LHCN-M2 (cell line): ENCODE measurements at regions not wholly inside any gene's neighbourhood (a gene's known extent, or its start where the extent isn't known, plus 50 kb on each side); places are given as distances from the start of the nearest gene placed in this dataset.
A peak's percentile ranks its signal among the peaks of the same experiment; 100 is the strongest.

ENCODE experiments used
- DNase-seq: peaks from one replicate; pipeline ENCODE4 v3.0.0-alpha.2; 2012; ENCODE audit warnings: low read depth

GRCh38 chr2:105150231-105150630, 91.3 kb upstream of the GPR45 start:
- DNase-seq: no peak

- no peak for DNase-seq
Measured at GRCh38 chr2:105154119-105154818, 87.3 kb upstream of the GPR45 start.

DNA sequence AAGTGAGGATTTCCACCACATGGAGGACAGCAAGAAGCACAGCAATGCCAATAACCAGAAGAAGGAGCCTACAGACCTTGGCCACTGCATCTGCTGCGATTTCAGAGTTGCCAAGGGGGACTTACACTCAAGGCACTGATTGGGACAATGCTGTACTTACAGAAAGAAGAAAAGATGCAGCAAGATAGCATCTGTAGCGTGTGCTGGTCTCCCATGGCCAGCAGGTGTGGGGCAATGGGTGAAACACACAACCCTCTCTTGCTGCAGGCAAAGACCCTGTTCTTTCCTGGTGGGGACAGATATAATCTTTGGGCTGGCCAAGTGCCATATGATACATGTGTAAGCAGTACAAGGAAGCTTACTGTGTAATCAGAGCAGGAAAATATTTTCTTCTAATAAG, 85.4 kb upstream of the GPR45 start:
- no peak for DNase-seq

DNA sequence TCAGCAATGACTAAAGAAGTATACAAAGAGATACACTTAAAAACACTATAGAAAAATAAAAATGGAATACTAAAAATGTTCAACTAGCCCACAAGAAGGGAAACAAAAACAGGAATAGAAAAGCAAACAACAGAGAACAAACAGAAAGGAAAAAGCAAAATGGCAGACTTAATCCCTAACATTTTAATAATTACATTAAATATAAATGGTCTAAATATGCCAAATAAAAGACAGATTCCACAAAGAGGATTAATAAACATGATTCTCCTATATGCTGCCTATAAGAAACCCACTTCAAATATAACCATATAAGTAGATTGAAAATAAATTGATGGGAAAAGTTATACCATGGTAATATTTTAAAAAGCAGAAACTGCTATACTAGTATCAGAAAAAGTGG, 83.5 kb upstream of the GPR45 start:
- no peak for DNase-seq

GRCh38 chr2:105166688-105167087, 74.9 kb upstream of the GPR45 start:
- DNase-seq: no peak

DNA sequence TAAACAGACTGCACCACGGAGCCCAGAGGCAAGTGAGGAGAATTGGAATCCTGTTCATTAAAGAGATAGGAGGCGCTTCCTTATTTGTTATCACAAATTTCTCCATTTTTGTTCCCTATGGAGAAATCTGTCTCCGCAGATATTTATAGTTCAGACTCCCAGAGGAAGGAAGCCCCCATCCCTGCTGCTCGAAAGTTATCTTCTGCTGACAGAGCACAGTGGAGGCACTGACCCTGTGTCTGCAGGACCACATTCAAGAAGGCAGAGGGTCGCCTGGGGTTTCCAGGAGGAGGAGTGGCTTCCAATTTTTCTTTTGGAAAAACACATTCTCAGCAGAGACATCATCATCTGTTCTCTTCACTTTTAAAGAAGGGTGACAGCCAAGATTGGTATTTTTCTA, 73.0 kb upstream of the GPR45 start:
- DNase-seq: no peak

DNA sequence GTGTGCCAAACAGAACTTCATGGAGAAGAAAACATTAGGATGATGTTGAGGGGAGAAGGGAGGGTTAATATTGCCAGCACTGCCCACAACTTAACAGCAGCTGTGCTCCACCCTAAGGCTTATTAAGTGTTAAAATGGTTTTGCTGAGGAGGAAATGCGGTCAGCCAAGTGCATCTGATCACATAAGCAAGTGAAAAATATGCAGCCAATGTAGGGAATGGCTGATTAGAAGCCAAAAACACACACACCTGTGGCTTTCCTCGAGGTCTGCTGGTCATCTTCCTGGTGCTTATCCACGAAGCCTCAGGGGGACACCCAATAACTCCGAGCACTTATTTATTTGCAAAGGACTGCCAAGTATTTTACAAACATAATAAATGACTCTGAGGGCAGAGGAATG, 66.3 kb upstream of the GPR45 start:
- DNase-seq: no peak

- no peak for DNase-seq
Measured at GRCh38 chr2:105176429-105176828, 65.1 kb upstream of the GPR45 start.

GRCh38 chr2:105177008-105177407, 64.5 kb upstream of the GPR45 start:
- DNase-seq: no peak

DNA sequence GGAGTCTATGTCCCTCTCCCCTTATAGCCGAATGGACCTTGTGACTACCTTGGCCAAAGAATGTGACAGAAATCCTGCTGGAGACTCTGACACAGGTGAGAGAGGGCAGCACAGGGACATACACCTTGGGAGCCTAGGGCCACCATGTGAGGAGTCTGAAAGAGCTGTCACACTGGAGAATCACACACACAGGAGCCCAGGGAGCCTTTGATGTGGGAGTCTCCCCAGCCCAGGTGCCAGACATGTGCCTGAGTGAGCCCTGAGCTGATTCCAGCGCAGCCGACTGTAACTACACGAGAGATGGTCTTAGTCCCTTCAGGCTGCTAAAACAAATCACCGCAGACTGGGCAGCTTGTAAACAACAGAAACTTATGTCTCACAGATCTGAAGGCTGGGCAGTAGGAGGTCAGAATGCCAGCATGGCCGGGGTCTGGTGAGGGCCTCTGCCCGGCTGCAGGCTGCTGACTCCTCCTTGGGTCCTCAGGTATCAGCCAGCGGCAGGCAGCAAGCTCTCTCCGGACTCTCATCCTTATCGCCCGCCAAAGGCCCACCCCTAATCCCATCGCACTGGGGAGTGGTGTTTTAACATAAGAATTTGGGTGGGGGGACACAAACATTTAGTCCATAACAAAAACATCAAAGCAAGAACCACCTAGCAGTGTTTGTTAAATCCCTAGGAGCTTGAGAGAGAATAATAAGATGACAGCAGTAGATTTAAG, 63.8 kb upstream of the GPR45 start:
- no peak for DNase-seq

GRCh38 chr2:105179469-105180372, 61.8 kb upstream of the GPR45 start:
- peak; percentile 87 for DNase-seq

DNA sequence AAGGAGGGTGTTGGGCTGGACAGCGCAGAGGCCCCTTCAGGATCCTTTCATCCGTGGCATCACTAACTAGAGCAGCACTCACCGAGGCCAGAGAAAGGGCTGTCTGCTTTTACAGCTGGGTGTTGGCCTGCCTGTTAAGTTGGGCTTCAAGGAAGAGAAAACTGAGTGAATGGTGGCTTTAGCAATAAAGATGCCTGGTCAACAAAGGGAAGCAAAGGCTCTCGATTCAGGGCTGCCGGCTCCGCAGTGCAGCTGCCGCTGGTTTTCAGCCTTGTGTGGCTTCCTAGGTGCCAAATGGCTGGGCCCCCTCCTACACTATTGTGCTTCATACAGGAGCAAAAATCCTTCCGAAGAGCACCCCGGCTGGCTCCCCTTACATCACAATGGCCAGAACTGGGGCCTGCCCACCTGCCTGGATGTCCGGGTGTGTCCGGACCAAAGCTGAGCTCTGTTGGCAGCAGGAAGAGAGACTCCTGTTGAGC, 61.0 kb upstream of the GPR45 start:
- no peak for DNase-seq

DNA sequence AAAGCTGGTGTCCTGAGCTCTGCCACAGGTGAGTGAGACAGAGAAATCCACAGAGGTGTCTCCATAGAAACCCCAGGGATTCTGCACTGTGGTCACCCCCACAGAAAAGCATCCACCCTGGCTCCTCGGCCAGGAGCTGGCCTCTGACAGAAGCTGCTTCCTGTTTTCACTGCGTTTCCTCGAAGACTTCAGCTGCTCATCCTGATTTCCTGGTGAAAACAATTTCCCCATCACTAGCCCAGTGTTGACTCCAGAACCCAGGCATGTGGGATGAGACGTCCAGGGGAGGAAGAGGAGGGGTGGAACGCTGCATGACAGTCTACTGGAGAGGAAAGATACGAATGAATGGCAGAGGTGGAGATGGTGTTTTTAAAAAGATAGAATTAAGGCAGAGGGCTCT, 60.3 kb upstream of the GPR45 start:
- DNase-seq: no peak

DNA sequence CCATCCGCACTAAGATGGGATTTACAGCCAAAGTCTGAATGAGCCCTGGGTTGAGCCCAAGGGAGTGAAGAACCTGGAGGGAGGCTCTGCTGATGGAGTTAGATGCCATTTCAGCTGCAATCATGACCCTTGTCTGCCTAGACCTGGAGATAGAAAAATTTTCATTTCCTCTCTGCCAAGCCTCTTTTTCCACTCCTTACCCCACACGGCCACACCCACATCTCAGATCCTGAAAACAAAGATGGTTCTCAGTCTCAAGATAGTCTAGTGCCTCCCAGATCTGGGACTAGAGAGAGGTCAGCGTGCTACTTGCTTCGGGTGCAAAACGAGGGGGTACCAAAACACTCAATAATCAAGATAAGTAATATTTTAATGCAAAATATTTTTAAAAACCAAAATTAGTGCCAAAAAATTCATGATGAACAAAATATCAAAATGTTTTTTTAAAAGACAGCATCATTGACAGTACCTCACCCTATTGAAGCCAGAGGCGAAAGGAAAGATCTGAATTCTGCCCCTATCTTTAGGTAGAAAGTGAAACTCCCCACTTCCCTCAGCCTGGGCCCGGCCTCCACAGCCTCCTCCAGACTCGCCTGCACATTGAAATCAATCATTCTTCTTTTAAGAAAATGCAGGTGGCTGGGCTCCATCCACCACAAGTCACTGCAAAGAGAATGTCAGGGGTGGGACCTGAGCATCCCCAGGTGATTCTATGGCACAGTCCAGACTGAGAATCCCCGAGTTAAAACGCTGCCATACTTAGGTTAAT, 57.8 kb upstream of the GPR45 start:
- no peak for DNase-seq

- no peak for DNase-seq
Measured at GRCh38 chr2:105184420-105184819, 57.1 kb upstream of the GPR45 start.

- DNase-seq: no peak
Measured at GRCh38 chr2:105186967-105187498, 54.5 kb upstream of the GPR45 start.

- no peak for DNase-seq
Measured at GRCh38 chr2:105187531-105187930, 54.0 kb upstream of the GPR45 start.

DNA sequence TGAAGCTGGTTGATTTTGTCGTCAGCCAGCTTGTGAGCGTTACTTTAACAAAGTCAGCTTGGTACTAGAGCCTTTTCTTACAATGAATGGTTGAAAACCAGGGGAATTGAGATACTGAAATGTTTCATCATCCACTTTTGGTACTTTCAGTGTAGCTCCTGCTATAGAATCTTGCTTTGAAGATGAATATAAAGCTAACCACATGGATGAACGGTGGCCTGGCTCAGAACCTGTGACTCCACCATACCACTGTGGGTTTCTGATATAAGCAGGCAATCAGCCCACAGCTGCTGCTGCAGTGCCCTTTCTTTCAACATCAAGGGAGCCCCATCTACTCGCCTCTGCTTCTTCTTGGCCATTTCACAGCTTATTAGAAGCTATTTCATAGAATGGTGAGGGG, 53.2 kb upstream of the GPR45 start:
- DNase-seq: no peak
